OCI-LY1 (cell line): ENCODE measurements at regions not wholly inside any gene's neighbourhood (a gene's known extent, or its start where the extent isn't known, plus 50 kb on each side); places are given as distances from the start of the nearest gene placed in this dataset.
"Not testable (repeated sequence)": the region's sequence is repeated elsewhere in the genome, so short reads cannot be mapped to it uniquely, and the experiment has no call there.

Experiments used
- H2AFZ ChIP-seq: fragments of 200-600 bp; sonication (generic), shearing (Covaris generic); 2 replicates; pipeline ENCODE4 v1.6.0; 2014; ENCODE audit warnings: antibody characterized with exemption, mild to moderate bottlenecking, low read length
- H3F3A ChIP-seq: fragments of 200-600 bp; sonication (generic), shearing (Covaris generic); 2 replicates; pipeline ENCODE4 v1.6.0; 2014; ENCODE audit warnings: mild to moderate bottlenecking, antibody characterized with exemption, low read length, moderate library complexity; ENCODE audit not compliant: insufficient read depth
- H3K27ac ChIP-seq: fragments of 200-600 bp; sonication (generic); 2 replicates; pipeline ENCODE4 v1.5.1; 2014; ENCODE audit warnings: low read length, mixed run types, mild to moderate bottlenecking, low read depth; ENCODE audit not compliant: poor library complexity, severe bottlenecking
- H3K27me3 ChIP-seq: fragments of 200-600 bp; sonication (generic); 2 replicates; pipeline ENCODE4 v1.6.0; 2014; ENCODE audit warnings: antibody characterized with exemption, mild to moderate bottlenecking, low read length, moderate library complexity; ENCODE audit not compliant: insufficient read depth
- H3K36me3 ChIP-seq: fragments of 200-600 bp; sonication (generic); 2 replicates; pipeline ENCODE4 v1.6.1; 2014; ENCODE audit warnings: mild to moderate bottlenecking, antibody characterized with exemption, low read length, moderate library complexity, mixed read lengths; ENCODE audit not compliant: insufficient read depth
- H3K4me1 ChIP-seq: fragments of 200-600 bp; sonication (generic); 2 replicates; pipeline ENCODE4 v1.5.1; 2014; ENCODE audit warnings: mild to moderate bottlenecking, low read length, moderate library complexity; ENCODE audit not compliant: insufficient read depth, severe bottlenecking
- H3K4me2 ChIP-seq: fragments of 200-600 bp; sonication (generic), shearing (Covaris generic); 2 replicates; pipeline ENCODE4 v1.6.1; 2014; ENCODE audit warnings: low read length
- H3K4me3 ChIP-seq: fragments of 200-600 bp; sonication (generic); 2 replicates; pipeline ENCODE4 v1.5.1; 2014; ENCODE audit warnings: low read length, low read depth, mild to moderate bottlenecking, mixed read lengths; ENCODE audit not compliant: poor library complexity, severe bottlenecking
- H3K79me2 ChIP-seq: fragments of 200-600 bp; shearing (Covaris generic); 2 replicates; pipeline ENCODE4 v1.6.1; 2016; ENCODE audit warnings: mixed run types, low read length, mixed read lengths; ENCODE audit not compliant: insufficient read depth
- H3K9ac ChIP-seq: fragments of 200-600 bp; sonication (generic), shearing (Covaris generic); 2 replicates; pipeline ENCODE4 v1.6.1; 2014; ENCODE audit warnings: mild to moderate bottlenecking, low read length, mixed read lengths
- H3K9me2 ChIP-seq: fragments of 200-600 bp; sonication (generic), shearing (Covaris generic); 2 replicates; pipeline ENCODE4 v1.6.1; 2014; ENCODE audit warnings: low read depth, mild to moderate bottlenecking, low read length, mixed read lengths
- H3K9me3 ChIP-seq: fragments of 200-600 bp; shearing (Covaris generic); 2 replicates; pipeline ENCODE4 v1.6.1; 2014; ENCODE audit warnings: low read length, mixed read lengths
- H4K20me1 ChIP-seq: fragments of 200-600 bp; sonication (generic), shearing (Covaris generic); 2 replicates; pipeline ENCODE4 v1.6.0; 2016; ENCODE audit warnings: mild to moderate bottlenecking, low read length; ENCODE audit not compliant: insufficient read depth
- EZH2 ChIP-seq: fragments of 200-600 bp; sonication (generic), shearing (Covaris generic); IDR thresholded peaks from 2 replicates; pipeline ENCODE4 v1.8.0; 2017; ENCODE audit warnings: borderline replicate concordance, mixed run types, mild to moderate bottlenecking, antibody characterized with exemption, low read length, moderate library complexity, mixed read lengths
- TF ChIP-seq, protein P1 (sequence below): fragments of 200-600 bp; sonication (generic), shearing (Covaris generic); IDR thresholded peaks from 2 replicates; pipeline ENCODE4 v1.5.1; 2017; ENCODE audit warnings: mild to moderate bottlenecking, antibody characterized with exemption, low read length, moderate library complexity, mixed read lengths

DNA sequence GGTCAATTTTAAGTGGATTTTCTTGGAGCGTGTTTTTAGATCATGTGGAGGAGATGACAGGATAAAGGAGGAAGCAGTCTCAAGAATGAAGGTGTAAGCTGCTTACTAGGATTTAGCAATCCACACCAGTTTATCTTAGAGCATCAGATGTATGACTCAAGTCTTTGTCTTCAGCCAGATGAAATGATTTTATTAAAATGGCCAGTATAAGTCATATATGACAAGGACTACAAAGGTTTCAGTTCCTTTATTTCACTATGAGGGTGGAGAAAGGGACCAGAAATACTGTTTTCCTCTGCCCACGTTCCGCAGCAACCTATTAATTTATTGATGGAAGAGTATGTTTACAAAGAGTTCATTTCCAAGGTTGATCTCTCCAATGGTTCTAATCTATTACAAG, 970.5 kb upstream of the SLC39A10 start:
- H3F3A ChIP-seq: no peaks in the 10 kb centered on the region
- no peaks in the 10 kb centered on the region for H3K79me2 ChIP-seq
- H3K4me3 ChIP-seq: no peak overlapping the region
- TF ChIP-seq EZH2: no peak
- TF ChIP-seq, protein P1, sequence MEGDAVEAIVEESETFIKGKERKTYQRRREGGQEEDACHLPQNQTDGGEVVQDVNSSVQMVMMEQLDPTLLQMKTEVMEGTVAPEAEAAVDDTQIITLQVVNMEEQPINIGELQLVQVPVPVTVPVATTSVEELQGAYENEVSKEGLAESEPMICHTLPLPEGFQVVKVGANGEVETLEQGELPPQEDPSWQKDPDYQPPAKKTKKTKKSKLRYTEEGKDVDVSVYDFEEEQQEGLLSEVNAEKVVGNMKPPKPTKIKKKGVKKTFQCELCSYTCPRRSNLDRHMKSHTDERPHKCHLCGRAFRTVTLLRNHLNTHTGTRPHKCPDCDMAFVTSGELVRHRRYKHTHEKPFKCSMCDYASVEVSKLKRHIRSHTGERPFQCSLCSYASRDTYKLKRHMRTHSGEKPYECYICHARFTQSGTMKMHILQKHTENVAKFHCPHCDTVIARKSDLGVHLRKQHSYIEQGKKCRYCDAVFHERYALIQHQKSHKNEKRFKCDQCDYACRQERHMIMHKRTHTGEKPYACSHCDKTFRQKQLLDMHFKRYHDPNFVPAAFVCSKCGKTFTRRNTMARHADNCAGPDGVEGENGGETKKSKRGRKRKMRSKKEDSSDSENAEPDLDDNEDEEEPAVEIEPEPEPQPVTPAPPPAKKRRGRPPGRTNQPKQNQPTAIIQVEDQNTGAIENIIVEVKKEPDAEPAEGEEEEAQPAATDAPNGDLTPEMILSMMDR: no peak
- H3K36me3 ChIP-seq: no peaks in the 10 kb centered on the region
- H3K9me3 ChIP-seq: no peaks in the 10 kb centered on the region
- H3K9me2 ChIP-seq: no peaks in the 10 kb centered on the region
- H3K9ac ChIP-seq: no peak overlapping the region
- H4K20me1 ChIP-seq: no peaks in the 10 kb centered on the region
- H2AFZ ChIP-seq: no peak overlapping the region
- no peak overlapping the region for H3K4me2 ChIP-seq
- no peak overlapping the region for H3K27ac ChIP-seq
- no peaks in the 10 kb centered on the region for H3K4me1 ChIP-seq
- H3K27me3 ChIP-seq: no peaks in the 10 kb centered on the region

DNA sequence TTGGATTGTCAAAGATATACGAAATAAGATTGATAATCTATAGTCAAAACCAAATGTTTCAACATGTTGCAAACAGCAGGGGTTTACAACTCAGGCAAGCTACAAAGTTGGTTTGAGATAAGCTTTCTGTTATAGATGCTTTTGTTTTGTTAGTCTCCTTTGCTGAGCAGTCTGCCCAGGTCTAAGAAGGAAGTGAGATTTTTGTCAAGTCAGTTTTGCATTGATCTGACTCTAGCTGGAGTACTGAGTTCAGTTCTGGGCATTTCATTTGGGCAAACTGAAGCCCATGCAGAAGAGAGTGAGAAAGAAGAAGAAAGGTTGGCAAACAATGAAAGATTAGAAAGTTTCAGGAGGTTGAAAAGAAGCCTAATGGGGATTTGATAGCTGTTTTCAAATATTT, 983.0 kb upstream of the SLC39A10 start:
- H4K20me1 ChIP-seq: no peaks in the 10 kb centered on the region
- H3K9me3 ChIP-seq: no peaks in the 10 kb centered on the region
- H3K4me1 ChIP-seq: no peaks in the 10 kb centered on the region
- H3K4me3 ChIP-seq: no peak overlapping the region
- no peaks in the 10 kb centered on the region for H3K9me2 ChIP-seq
- no peaks in the 10 kb centered on the region for H3K36me3 ChIP-seq
- no peaks in the 10 kb centered on the region for H3K27me3 ChIP-seq
- no peak overlapping the region for H3K9ac ChIP-seq
- no peaks in the 10 kb centered on the region for H3K79me2 ChIP-seq
- H3K27ac ChIP-seq: no peak overlapping the region
- H2AFZ ChIP-seq: no peak overlapping the region
- TF ChIP-seq EZH2: no peak
- TF ChIP-seq, protein P1: no peak
- no peaks in the 10 kb centered on the region for H3F3A ChIP-seq
- H3K4me2 ChIP-seq: no peak overlapping the region

DNA sequence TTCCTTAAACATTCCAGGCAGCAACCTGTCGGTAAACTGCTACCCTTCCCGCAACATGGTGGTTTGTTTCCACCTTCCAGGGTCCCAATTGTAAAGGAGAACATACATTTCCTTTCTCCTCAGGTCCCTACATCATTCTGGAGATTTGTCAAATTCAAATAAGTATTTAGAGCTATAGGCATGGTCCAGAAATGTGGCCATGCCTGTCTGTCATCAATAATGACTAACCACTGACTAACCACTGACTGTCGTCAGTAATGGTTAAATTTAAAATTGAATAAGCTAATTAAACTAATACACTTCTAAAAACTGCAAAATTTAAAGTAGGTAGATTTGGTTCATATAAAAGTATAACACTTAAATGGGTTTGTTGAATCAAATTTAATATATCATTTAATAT, 984.0 kb upstream of the SLC39A10 start:
- Histone ChIP-seq H3K27ac (no peak overlapping the region), H3K27me3 (no peaks in the 10 kb centered on the region), H3K79me2 (no peaks in the 10 kb centered on the region), H3K4me3 (no peak overlapping the region), H2AFZ (no peak overlapping the region), H3K9me2 (no peaks in the 10 kb centered on the region), H3K4me2 (no peak overlapping the region), H4K20me1 (no peaks in the 10 kb centered on the region), H3K4me1 (no peaks in the 10 kb centered on the region), H3F3A (no peaks in the 10 kb centered on the region), H3K9ac (no peak overlapping the region), H3K9me3 (no peaks in the 10 kb centered on the region), H3K36me3 (no peaks in the 10 kb centered on the region)
- TF ChIP-seq EZH2: no peak

DNA sequence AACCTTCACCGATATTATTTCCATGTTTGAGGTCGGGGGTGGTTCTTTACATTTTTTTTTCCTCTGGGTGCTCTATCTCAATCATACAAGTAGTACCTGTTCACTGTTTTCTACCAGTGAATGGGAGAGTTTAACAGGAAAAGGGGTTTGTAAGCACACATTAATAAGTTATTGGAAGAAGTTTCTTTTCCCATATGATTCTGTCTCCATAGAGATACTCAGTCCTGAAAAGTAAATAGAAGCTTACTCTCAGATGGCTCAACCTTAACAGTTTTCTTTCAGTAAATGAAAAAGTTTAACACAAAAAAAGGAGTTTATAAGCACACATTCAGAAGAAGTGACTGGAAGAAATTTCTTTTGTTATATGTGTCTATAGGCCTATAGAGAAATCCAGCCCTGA, 995.6 kb upstream of the SLC39A10 start:
- no peak overlapping the region for H2AFZ ChIP-seq
- TF ChIP-seq, protein P1: no peak
- no peak for TF ChIP-seq EZH2
- H3K4me1 ChIP-seq: no peaks in the 10 kb centered on the region
- H3K79me2 ChIP-seq: no peaks in the 10 kb centered on the region
- H3K9ac ChIP-seq: no peak overlapping the region
- no peak overlapping the region for H3K4me2 ChIP-seq
- H3K27me3 ChIP-seq: no peaks in the 10 kb centered on the region
- no peaks in the 10 kb centered on the region for H4K20me1 ChIP-seq
- no peak overlapping the region for H3K27ac ChIP-seq
- no peak overlapping the region for H3K4me3 ChIP-seq
- no peaks in the 10 kb centered on the region for H3K36me3 ChIP-seq
- no peaks in the 10 kb centered on the region for H3K9me2 ChIP-seq
- no peaks in the 10 kb centered on the region for H3F3A ChIP-seq
- H3K9me3 ChIP-seq: no peaks in the 10 kb centered on the region

DNA sequence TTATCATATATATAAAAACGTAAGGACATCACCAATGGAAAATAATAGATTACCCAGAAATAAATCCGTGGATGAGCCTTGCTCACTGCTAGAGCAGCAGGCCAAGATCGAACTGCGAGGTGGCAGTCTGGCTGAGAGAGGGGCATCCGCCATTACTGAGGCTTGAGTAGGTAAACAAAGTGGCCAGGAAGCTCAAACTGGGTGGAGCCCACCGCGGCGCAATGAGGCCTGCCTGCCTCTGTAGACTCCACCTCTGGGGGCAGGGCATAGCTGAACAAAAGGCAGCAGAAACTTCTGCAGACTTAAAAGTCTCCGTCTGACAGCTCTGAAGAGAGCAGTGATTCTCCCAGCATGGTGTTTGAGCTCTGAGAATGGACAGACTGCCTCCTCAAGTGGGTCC, 1018.0 kb upstream of the SLC39A10 start:
- H3K9ac ChIP-seq, H3F3A ChIP-seq, H3K9me3 ChIP-seq, H3K27me3 ChIP-seq, H3K4me2 ChIP-seq, H3K9me2 ChIP-seq, H2AFZ ChIP-seq, H4K20me1 ChIP-seq, H3K79me2 ChIP-seq, H3K36me3 ChIP-seq, H3K27ac ChIP-seq, H3K4me1 ChIP-seq, H3K4me3 ChIP-seq: not testable (repeated sequence)
